ENCODE measurements at regions not wholly inside any gene's neighbourhood (a gene's known extent, or its start where the extent isn't known, plus 50 kb on each side); places are given as distances from the start of the nearest gene placed in this dataset.

DNA sequence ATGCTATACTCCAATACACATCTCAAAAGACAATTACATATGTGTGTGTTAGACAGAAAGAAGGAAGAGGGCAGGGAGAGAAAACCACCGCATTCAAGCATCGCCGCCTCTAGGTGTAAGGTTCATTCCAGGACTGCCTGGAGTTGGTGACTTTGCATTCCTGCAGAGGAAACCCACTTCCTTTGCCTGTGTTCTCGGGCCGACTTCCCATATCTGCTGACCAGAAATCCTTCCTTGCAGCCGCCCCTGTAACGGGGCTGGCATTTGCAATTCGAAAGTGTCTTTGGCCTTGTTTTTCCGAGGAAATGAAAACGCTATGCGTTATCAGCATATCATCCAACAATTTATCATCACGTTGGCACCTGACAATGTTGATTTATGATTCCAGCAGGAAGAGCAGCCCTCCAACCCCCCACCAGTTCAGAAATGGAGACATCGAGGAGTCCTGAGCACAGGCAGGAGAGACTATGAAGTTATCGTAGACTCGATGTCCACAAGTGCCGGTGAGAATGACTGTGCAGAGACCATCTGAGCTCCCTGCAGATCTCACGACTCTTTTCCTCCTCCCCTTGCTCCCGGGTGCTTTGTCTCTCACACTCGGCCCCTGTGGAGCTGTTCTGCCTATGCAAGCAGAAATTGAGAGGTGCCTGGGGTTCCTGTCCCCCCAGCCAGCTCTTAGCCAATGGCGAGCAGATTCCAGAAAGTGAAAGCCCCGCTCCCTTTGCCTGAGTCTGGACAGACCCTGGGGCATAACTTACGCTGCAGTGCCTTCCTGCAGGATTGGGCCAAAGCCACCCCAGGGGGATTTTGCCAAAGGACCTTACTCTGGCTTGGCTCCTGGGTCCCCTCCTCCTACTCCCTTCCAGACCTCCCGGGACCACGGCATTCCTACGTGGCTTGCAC is 68.9 kb upstream of the FOXK1 start (continued):
- TF ChIP-seq, protein P1, sequence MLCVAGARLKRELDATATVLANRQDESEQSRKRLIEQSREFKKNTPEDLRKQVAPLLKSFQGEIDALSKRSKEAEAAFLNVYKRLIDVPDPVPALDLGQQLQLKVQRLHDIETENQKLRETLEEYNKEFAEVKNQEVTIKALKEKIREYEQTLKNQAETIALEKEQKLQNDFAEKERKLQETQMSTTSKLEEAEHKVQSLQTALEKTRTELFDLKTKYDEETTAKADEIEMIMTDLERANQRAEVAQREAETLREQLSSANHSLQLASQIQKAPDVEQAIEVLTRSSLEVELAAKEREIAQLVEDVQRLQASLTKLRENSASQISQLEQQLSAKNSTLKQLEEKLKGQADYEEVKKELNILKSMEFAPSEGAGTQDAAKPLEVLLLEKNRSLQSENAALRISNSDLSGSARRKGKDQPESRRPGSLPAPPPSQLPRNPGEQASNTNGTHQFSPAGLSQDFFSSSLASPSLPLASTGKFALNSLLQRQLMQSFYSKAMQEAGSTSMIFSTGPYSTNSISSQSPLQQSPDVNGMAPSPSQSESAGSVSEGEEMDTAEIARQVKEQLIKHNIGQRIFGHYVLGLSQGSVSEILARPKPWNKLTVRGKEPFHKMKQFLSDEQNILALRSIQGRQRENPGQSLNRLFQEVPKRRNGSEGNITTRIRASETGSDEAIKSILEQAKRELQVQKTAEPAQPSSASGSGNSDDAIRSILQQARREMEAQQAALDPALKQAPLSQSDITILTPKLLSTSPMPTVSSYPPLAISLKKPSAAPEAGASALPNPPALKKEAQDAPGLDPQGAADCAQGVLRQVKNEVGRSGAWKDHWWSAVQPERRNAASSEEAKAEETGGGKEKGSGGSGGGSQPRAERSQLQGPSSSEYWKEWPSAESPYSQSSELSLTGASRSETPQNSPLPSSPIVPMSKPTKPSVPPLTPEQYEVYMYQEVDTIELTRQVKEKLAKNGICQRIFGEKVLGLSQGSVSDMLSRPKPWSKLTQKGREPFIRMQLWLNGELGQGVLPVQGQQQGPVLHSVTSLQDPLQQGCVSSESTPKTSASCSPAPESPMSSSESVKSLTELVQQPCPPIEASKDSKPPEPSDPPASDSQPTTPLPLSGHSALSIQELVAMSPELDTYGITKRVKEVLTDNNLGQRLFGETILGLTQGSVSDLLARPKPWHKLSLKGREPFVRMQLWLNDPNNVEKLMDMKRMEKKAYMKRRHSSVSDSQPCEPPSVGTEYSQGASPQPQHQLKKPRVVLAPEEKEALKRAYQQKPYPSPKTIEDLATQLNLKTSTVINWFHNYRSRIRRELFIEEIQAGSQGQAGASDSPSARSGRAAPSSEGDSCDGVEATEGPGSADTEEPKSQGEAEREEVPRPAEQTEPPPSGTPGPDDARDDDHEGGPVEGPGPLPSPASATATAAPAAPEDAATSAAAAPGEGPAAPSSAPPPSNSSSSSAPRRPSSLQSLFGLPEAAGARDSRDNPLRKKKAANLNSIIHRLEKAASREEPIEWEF (CRISPR knock-in tag; IDR thresholded peaks at IDR 0.05), result 0 out of 2 replicates have a peak, but pooled peaks have one; percentile 66
- peak; percentile 43 for TF ChIP-seq MAFF (IDR thresholded peaks at IDR 0.05; ENCODE audit: low read length)
- TF ChIP-seq ZNF589 (CRISPR knock-in tag; IDR thresholded peaks at IDR 0.05; ENCODE audit: low read depth), result peak; percentile 60; the same call in 1 of the 2 replicates
- TF ChIP-seq ZNF785 (CRISPR knock-in tag; IDR thresholded peaks at IDR 0.05), result no peak
- TF ChIP-seq NR2C2 (CRISPR knock-in tag; IDR thresholded peaks at IDR 0.05), result no peak
- peak; percentile 46; the same call in 1 of the 2 replicates for TF ChIP-seq NR2C2 (tag; IDR thresholded peaks at IDR 0.05)
- TF ChIP-seq L3MBTL2 (IDR thresholded peaks at IDR 0.05), result peak; percentile 62; the same call in 1 of the 2 replicates
- no peak for TF ChIP-seq ZC3H11A (IDR thresholded peaks at IDR 0.05; ENCODE audit: low read depth, low read length)
- TF ChIP-seq, protein P2, sequence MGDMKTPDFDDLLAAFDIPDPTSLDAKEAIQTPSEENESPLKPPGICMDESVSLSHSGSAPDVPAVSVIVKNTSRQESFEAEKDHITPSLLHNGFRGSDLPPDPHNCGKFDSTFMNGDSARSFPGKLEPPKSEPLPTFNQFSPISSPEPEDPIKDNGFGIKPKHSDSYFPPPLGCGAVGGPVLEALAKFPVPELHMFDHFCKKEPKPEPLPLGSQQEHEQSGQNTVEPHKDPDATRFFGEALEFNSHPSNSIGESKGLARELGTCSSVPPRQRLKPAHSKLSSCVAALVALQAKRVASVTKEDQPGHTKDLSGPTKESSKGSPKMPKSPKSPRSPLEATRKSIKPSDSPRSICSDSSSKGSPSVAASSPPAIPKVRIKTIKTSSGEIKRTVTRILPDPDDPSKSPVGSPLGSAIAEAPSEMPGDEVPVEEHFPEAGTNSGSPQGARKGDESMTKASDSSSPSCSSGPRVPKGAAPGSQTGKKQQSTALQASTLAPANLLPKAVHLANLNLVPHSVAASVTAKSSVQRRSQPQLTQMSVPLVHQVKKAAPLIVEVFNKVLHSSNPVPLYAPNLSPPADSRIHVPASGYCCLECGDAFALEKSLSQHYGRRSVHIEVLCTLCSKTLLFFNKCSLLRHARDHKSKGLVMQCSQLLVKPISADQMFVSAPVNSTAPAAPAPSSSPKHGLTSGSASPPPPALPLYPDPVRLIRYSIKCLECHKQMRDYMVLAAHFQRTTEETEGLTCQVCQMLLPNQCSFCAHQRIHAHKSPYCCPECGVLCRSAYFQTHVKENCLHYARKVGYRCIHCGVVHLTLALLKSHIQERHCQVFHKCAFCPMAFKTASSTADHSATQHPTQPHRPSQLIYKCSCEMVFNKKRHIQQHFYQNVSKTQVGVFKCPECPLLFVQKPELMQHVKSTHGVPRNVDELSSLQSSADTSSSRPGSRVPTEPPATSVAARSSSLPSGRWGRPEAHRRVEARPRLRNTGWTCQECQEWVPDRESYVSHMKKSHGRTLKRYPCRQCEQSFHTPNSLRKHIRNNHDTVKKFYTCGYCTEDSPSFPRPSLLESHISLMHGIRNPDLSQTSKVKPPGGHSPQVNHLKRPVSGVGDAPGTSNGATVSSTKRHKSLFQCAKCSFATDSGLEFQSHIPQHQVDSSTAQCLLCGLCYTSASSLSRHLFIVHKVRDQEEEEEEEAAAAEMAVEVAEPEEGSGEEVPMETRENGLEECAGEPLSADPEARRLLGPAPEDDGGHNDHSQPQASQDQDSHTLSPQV (IDR thresholded peaks at IDR 0.05), result 0 out of 2 replicates have a peak, but pooled peaks have one; percentile 48
- peak; percentile 30; the same call in 1 of the 2 replicates for TF ChIP-seq EP300 (IDR thresholded peaks at IDR 0.05; ENCODE audit: low read length)
- no peak for TF ChIP-seq SNRNP70 (optimal IDR thresholded peaks at IDR 0.05; ENCODE audit: low read depth, low read length)
- no peak for TF ChIP-seq HDAC3 (IDR thresholded peaks at IDR 0.05; ENCODE audit: borderline replicate concordance, partially characterized antibody)
- peak; percentile 69; the same call in 1 of the 2 replicates for TF ChIP-seq ZNF316 (IDR thresholded peaks at IDR 0.05)
- TF ChIP-seq, protein P3, sequence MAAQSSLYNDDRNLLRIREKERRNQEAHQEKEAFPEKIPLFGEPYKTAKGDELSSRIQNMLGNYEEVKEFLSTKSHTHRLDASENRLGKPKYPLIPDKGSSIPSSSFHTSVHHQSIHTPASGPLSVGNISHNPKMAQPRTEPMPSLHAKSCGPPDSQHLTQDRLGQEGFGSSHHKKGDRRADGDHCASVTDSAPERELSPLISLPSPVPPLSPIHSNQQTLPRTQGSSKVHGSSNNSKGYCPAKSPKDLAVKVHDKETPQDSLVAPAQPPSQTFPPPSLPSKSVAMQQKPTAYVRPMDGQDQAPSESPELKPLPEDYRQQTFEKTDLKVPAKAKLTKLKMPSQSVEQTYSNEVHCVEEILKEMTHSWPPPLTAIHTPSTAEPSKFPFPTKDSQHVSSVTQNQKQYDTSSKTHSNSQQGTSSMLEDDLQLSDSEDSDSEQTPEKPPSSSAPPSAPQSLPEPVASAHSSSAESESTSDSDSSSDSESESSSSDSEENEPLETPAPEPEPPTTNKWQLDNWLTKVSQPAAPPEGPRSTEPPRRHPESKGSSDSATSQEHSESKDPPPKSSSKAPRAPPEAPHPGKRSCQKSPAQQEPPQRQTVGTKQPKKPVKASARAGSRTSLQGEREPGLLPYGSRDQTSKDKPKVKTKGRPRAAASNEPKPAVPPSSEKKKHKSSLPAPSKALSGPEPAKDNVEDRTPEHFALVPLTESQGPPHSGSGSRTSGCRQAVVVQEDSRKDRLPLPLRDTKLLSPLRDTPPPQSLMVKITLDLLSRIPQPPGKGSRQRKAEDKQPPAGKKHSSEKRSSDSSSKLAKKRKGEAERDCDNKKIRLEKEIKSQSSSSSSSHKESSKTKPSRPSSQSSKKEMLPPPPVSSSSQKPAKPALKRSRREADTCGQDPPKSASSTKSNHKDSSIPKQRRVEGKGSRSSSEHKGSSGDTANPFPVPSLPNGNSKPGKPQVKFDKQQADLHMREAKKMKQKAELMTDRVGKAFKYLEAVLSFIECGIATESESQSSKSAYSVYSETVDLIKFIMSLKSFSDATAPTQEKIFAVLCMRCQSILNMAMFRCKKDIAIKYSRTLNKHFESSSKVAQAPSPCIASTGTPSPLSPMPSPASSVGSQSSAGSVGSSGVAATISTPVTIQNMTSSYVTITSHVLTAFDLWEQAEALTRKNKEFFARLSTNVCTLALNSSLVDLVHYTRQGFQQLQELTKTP (IDR thresholded peaks at IDR 0.05; ENCODE audit: low read depth in 1 of 2, partially characterized antibody in 2 of 2), result no peak

Measured in K562 (cell line).